Calu3 (cell line): ENCODE measurements at regions not wholly inside any gene's neighbourhood (a gene's known extent, or its start where the extent isn't known, plus 50 kb on each side); places are given as distances from the start of the nearest gene placed in this dataset.

Experiments used
- BruUV-seq: library from RNA; stranded (reverse); fragments of 400-500 nt; replicated peaks from 2 replicates; lab custom pipeline; 2021; lab: Mats Ljungman, UMichigan
- CTCF ChIA-PET: fragments of 300-600 bp; sonication (Branson Sonifier 250); formaldehyde crosslinking; loops from one replicate; lab custom pipeline; 2022; ENCODE audit warnings: antibody characterized with exemption; lab: Charles Lee
- DNase-seq: peaks from one replicate; pipeline ENCODE4 v3.0.0; 2022
- H3K27ac Mint-ChIP-seq: one replicate; pipeline ENCODE4 v1.8.0; 2022; ENCODE audit warnings: mixed read lengths; ENCODE audit not compliant: unreplicated experiment
- H3K27me3 Mint-ChIP-seq: one replicate; pipeline ENCODE4 v1.8.0; 2022; ENCODE audit warnings: mixed read lengths; ENCODE audit not compliant: unreplicated experiment
- H3K36me3 Mint-ChIP-seq: one replicate; pipeline ENCODE4 v1.8.0; 2022; ENCODE audit warnings: mild to moderate bottlenecking, moderate library complexity, mixed read lengths; ENCODE audit not compliant: insufficient read depth, unreplicated experiment
- H3K4me1 Mint-ChIP-seq: one replicate; pipeline ENCODE4 v1.8.0; 2022; ENCODE audit warnings: mild to moderate bottlenecking, low read depth, mixed read lengths; ENCODE audit not compliant: unreplicated experiment
- H3K4me3 Mint-ChIP-seq: one replicate; pipeline ENCODE4 v1.8.0; 2022; ENCODE audit warnings: mild to moderate bottlenecking, low read depth, moderate library complexity, mixed read lengths; ENCODE audit not compliant: unreplicated experiment
- H3K9me3 Mint-ChIP-seq: one replicate; pipeline ENCODE4 v1.8.0; 2022; ENCODE audit warnings: low read depth, mixed read lengths; ENCODE audit not compliant: unreplicated experiment
- CTCF ChIP-seq: fragments of 200-600 bp; IDR thresholded peaks from one replicate; pipeline ENCODE4 v1.8.0; 2022; ENCODE audit warnings: antibody characterized with exemption; ENCODE audit not compliant: unreplicated experiment
- intact Hi-C: fragments of 100-400 bp; cut with micrococcal nuclease; formaldehyde crosslinking; loops from one replicate; pipeline ENCODE4 v1.10.0; 2022; ENCODE audit not compliant: unreplicated experiment

DNA sequence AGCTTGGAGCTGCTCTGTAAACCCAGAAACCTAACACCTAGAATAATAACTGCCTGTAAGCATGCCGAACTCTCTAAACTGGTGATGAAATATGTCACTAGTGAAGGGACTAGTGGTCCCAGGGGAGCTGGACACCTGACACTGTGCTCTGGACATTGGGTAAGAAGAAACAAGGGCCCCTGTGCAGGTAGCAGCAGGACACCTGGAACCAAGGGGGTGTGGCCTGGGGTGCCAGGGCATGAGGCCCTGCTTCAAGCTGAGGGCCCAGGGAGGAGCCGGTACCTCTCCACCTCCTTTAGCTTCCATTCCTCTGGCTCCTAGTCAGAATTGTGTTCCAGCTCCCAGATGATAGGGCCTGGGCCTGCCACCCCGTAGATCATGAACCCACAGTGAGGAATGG lies 263.2 kb downstream of the OGFRL1 start:
- CTCF ChIA-PET, result interaction anchor here (0.7 kb wide), 1 partner anchor 23 kb away, joined by 3 read pairs; no protein-coding TSS in a partner anchor
- Mint-ChIP-seq H3K36me3 (no peaks in the 10 kb centered on the region), H3K9me3 (peaks cover 15% of the 10 kb centered on the region), H3K4me3 (no peak overlapping the region), H3K4me1 (no peaks in the 10 kb centered on the region), H3K27ac (no peak overlapping the region), H3K27me3 (no peaks in the 10 kb centered on the region)
- TF ChIP-seq CTCF, result no peak
- DNase-seq, result no peak
- BruUV-seq, result no TSS peak
- intact Hi-C loops, result no loop called here

GRCh38 chr6:71556141-71556540 lies 267.5 kb downstream of the OGFRL1 start:
- Mint-ChIP-seq H3K9me3 (peaks cover 18% of the 10 kb centered on the region), H3K27me3 (no peaks in the 10 kb centered on the region), H3K4me3 (no peak overlapping the region), H3K27ac (no peak overlapping the region), H3K36me3 (no peaks in the 10 kb centered on the region), H3K4me1 (no peaks in the 10 kb centered on the region)
- no peak for TF ChIP-seq CTCF
- DNase-seq, result no peak
- intact Hi-C loops, result no loop called here
- CTCF ChIA-PET, result no interaction called here
- BruUV-seq, result no TSS peak

DNA sequence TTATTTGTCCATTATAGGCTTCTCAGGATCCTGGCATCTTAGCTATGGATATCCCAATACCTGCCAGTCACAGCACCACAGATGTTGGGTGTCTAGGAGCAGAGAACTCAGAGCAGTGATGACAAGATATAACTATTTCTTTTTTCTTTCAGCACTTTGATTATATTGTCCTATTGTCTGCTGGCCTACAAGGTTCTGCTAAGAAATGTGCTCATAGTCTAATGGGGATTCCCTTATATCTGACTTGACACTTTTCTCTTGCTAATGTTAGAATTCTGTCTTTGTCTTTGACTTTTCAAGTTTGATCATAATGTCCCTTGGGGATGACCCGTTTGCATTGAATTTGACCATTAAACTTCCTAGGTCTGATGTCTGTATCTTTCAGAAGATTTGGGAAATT lies 270.4 kb downstream of the OGFRL1 start:
- Mint-ChIP-seq H3K9me3 (peaks cover 15% of the 10 kb centered on the region), H3K27ac (no peak overlapping the region), H3K27me3 (no peaks in the 10 kb centered on the region), H3K4me3 (no peak overlapping the region), H3K36me3 (no peaks in the 10 kb centered on the region), H3K4me1 (no peaks in the 10 kb centered on the region)
- BruUV-seq, result no TSS peak
- TF ChIP-seq CTCF, result no peak
- DNase-seq, result no peak
- CTCF ChIA-PET, result no interaction called here
- intact Hi-C loops, result no loop called here

DNA sequence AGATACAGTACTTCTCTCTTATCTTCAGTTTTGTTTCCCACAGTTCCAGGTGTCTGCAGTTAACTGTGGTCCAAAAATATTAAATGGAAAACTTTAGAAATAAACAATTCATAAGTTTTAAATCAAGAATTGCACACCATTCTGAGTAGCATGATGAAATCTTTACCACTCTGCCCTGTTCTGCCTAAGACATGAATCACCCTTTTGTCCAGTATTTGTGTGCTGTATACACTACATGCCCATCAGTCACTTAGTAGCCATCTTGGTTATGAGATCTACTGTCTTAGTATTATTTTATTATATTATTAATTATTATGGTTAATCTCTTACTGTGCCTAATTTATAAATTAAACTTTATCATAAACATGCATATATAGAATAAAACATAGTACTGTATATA lies 279.0 kb downstream of the OGFRL1 start:
- CTCF ChIA-PET, result interaction anchor here (0.7 kb wide), 1 partner anchor 35 kb away, joined by 4 read pairs; no protein-coding TSS in a partner anchor
- DNase-seq, result no peak
- no peak overlapping the region for H3K4me3 Mint-ChIP-seq
- TF ChIP-seq CTCF, result no peak
- no TSS peak for BruUV-seq
- H3K27ac Mint-ChIP-seq, result no peak overlapping the region
- intact Hi-C loops, result no loop called here
- H3K9me3 Mint-ChIP-seq, result no peaks in the 10 kb centered on the region
- no peaks in the 10 kb centered on the region for H3K4me1 Mint-ChIP-seq
- no peaks in the 10 kb centered on the region for H3K27me3 Mint-ChIP-seq
- H3K36me3 Mint-ChIP-seq, result no peaks in the 10 kb centered on the region
